Esophagus muscularis mucosa (tissue), 4 donors: ENCODE measurements at regions not wholly inside any gene's neighbourhood (a gene's known extent, or its start where the extent isn't known, plus 50 kb on each side); places are given as distances from the start of the nearest gene placed in this dataset.

Experiments used
- EP300 ChIP-seq: sonication (generic); formaldehyde crosslinking; IDR thresholded peaks from one replicate; pipeline ENCODE4 v1.6.1; 2017; ENCODE audit warnings: antibody characterized with exemption
- POLR2A ChIP-seq: fragments of 450-650 bp; IDR thresholded peaks from one replicate; pipeline ENCODE4 v1.6.1; 2017; ENCODE audit warnings: antibody characterized with exemption, moderate library complexity, mild to moderate bottlenecking, low read depth
- POLR2AphosphoS5 ChIP-seq, 2 donors: sonication (generic); formaldehyde crosslinking; IDR thresholded peaks; one replicate each; pipeline ENCODE4 v1.6.1; 2017; ENCODE audit warnings: antibody characterized with exemption in 2 of 2
- TF ChIP-seq, protein P1 (sequence below), 3 experiments: fragments of 200-600 bp in 2 of 3; fragments of 450-650 bp in 1 of 3; sonication (generic) in 2 of 3; IDR thresholded peaks; one replicate each; pipeline ENCODE4 v1.5.1; 2017 to 2019; ENCODE audit warnings: antibody characterized with exemption in 3 of 3, mild to moderate bottlenecking in 2 of 3, moderate library complexity in 1 of 3

- TF ChIP-seq, protein P1, sequence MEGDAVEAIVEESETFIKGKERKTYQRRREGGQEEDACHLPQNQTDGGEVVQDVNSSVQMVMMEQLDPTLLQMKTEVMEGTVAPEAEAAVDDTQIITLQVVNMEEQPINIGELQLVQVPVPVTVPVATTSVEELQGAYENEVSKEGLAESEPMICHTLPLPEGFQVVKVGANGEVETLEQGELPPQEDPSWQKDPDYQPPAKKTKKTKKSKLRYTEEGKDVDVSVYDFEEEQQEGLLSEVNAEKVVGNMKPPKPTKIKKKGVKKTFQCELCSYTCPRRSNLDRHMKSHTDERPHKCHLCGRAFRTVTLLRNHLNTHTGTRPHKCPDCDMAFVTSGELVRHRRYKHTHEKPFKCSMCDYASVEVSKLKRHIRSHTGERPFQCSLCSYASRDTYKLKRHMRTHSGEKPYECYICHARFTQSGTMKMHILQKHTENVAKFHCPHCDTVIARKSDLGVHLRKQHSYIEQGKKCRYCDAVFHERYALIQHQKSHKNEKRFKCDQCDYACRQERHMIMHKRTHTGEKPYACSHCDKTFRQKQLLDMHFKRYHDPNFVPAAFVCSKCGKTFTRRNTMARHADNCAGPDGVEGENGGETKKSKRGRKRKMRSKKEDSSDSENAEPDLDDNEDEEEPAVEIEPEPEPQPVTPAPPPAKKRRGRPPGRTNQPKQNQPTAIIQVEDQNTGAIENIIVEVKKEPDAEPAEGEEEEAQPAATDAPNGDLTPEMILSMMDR (IDR thresholded peaks at IDR 0.05): no peak
- no peak for TF ChIP-seq POLR2A
- TF ChIP-seq EP300: no peak
- TF ChIP-seq POLR2AphosphoS5 (IDR thresholded peaks at IDR 0.05): no peak
These were observed 59.8 kb upstream of the ATP1B1 start for GRCh38 chr1:169046671-169047070.
